Liver (tissue), 8 donors: ENCODE measurements at regions not wholly inside any gene's neighbourhood (a gene's known extent, or its start where the extent isn't known, plus 50 kb on each side); places are given as distances from the start of the nearest gene placed in this dataset.

ENCODE experiments used
- DNase-seq: peaks from one replicate; pipeline ENCODE4 v3.0.0-alpha.2; 2017; ENCODE audit warnings: low spot score
- H3K27ac ChIP-seq, 2 donors: one replicate each; pipeline ENCODE4 v1.7.0; 2013; ENCODE audit warnings: inconsistent platforms in 2 of 2, low read length in 2 of 2, control low read depth in 1 of 2, low read depth in 1 of 2, mild to moderate bottlenecking in 1 of 2
- H3K27me3 ChIP-seq, 4 donors: one replicate each; pipeline versions ENCODE4 v1.6.1 to v1.7.0; 2013; ENCODE audit warnings: low read length in 3 of 4, inconsistent platforms in 1 of 4, mild to moderate bottlenecking in 1 of 4, moderate library complexity in 1 of 4; ENCODE audit not compliant: control insufficient read depth in 4 of 4, insufficient read depth in 4 of 4
- H3K36me3 ChIP-seq, 4 donors: one replicate each; pipeline versions ENCODE4 v1.6.1 to v1.7.0; 2013; ENCODE audit warnings: low read length in 3 of 4, mild to moderate bottlenecking in 3 of 4, low read depth in 1 of 4, moderate library complexity in 1 of 4; ENCODE audit not compliant: control insufficient read depth in 4 of 4, insufficient read depth in 3 of 4
- H3K4me1 ChIP-seq, 4 donors: one replicate each; pipeline versions ENCODE4 v1.6.1 to v1.7.0; 2013; ENCODE audit warnings: low read length in 3 of 4, mild to moderate bottlenecking in 3 of 4, moderate library complexity in 1 of 4; ENCODE audit not compliant: control insufficient read depth in 4 of 4, insufficient read depth in 4 of 4
- H3K4me3 ChIP-seq, 3 donors: one replicate each; pipeline versions ENCODE4 v1.6.1 to v1.7.0; 2013; ENCODE audit warnings: low read length in 3 of 3, control low read depth in 1 of 3, low read depth in 1 of 3, mild to moderate bottlenecking in 1 of 3
- H3K9ac ChIP-seq, 2 donors: one replicate each; pipeline ENCODE4 v1.7.0; 2013; ENCODE audit warnings: low read length in 2 of 2, mild to moderate bottlenecking in 2 of 2, moderate library complexity in 2 of 2, control low read depth in 1 of 2, low read depth in 1 of 2
- H3K9me3 ChIP-seq, 4 donors: one replicate each; pipeline versions ENCODE4 v1.6.1 to v1.7.0; 2013; ENCODE audit warnings: low read length in 3 of 4; ENCODE audit not compliant: control insufficient read depth in 4 of 4
- ATF3 ChIP-seq: IDR thresholded peaks from 2 replicates; pipeline ENCODE4 v1.6.1; 2016; ENCODE audit warnings: antibody characterized with exemption
- CTCF ChIP-seq: fragments of 150-350 bp; IDR thresholded peaks from 2 replicates; pipeline ENCODE4 v1.5.1; 2017; ENCODE audit warnings: improper control_type of control experiment, low read depth, low read length; ENCODE audit not compliant: missing input control
- EGR1 ChIP-seq, 2 donors: IDR thresholded peaks; 2 replicates each; pipeline ENCODE4 v1.6.1; 2016 to 2018; ENCODE audit warnings: antibody characterized with exemption in 2 of 2, low read depth in 2 of 2
- FOXA1 ChIP-seq: IDR thresholded peaks from 2 replicates; pipeline ENCODE4 v1.6.1; 2016; ENCODE audit warnings: antibody characterized with exemption
- FOXA2 ChIP-seq: IDR thresholded peaks from 2 replicates; pipeline ENCODE4 v1.6.1; 2016; ENCODE audit warnings: antibody characterized with exemption
- GABPA ChIP-seq, 2 donors: IDR thresholded peaks in 1 of 2; conservative IDR thresholded peaks in 1 of 2; 2 replicates each; pipeline ENCODE4 v1.6.1; 2016; ENCODE audit warnings: antibody characterized with exemption in 2 of 2, mild to moderate bottlenecking in 1 of 2, moderate library complexity in 1 of 2
- HNF4A ChIP-seq, 2 donors: conservative IDR thresholded peaks; 2 replicates each; pipeline ENCODE4 v1.6.1; 2016; ENCODE audit warnings: antibody characterized with exemption in 2 of 2, mild to moderate bottlenecking in 2 of 2
- HNF4G ChIP-seq: IDR thresholded peaks from 2 replicates; pipeline ENCODE4 v1.6.1; 2016; ENCODE audit warnings: antibody characterized with exemption
- JUND ChIP-seq, 2 donors: IDR thresholded peaks; 2 replicates each; pipeline ENCODE4 v1.6.1; 2016; ENCODE audit warnings: antibody characterized with exemption in 2 of 2
- MAX ChIP-seq: IDR thresholded peaks from 2 replicates; pipeline ENCODE4 v1.6.1; 2016; ENCODE audit warnings: antibody characterized with exemption
- NR2F2 ChIP-seq: IDR thresholded peaks from 2 replicates; pipeline ENCODE4 v1.6.1; 2016; ENCODE audit warnings: antibody characterized with exemption
- RAD21 ChIP-seq, 2 donors: IDR thresholded peaks; 2 replicates each; pipeline ENCODE4 v1.6.1; 2016; ENCODE audit warnings: antibody characterized with exemption in 2 of 2, mild to moderate bottlenecking in 2 of 2
- REST ChIP-seq: IDR thresholded peaks from 2 replicates; pipeline ENCODE4 v1.6.1; 2016; ENCODE audit warnings: antibody characterized with exemption, mild to moderate bottlenecking
- RXRA ChIP-seq, 2 donors: IDR thresholded peaks; 2 replicates each; pipeline ENCODE4 v1.6.1; 2017 to 2018; ENCODE audit warnings: antibody characterized with exemption in 2 of 2, mild to moderate bottlenecking in 1 of 2
- SP1 ChIP-seq: IDR thresholded peaks from 2 replicates; pipeline ENCODE4 v1.6.1; 2018; ENCODE audit warnings: antibody characterized with exemption, mild to moderate bottlenecking
- TAF1 ChIP-seq: conservative IDR thresholded peaks from 2 replicates; pipeline ENCODE4 v1.6.1; 2016; ENCODE audit warnings: antibody characterized with exemption, mild to moderate bottlenecking
- YY1 ChIP-seq: IDR thresholded peaks from 2 replicates; pipeline ENCODE4 v1.6.1; 2016; ENCODE audit warnings: antibody characterized with exemption, mild to moderate bottlenecking
- ZBTB33 ChIP-seq: IDR thresholded peaks from 2 replicates; pipeline ENCODE4 v1.6.1; 2016; ENCODE audit warnings: antibody characterized with exemption
- WGBS: extraction: QIAGEN DNeasy Blood & Tissue Kit; methylation state at CpG from one replicate; pipeline ENCODE4 v1.1.7; 2013; 5-methylcytosine and 5-hydroxymethylcytosine counted together
- donor health status: healthy.
- donor health status: healthy.
- donor health status: healthy.
- donor health status: healthy.
- donor health status: healthy.

- no peak overlapping the region for H3K4me3 ChIP-seq
- no peaks in the 10 kb centered on the region for H3K4me1 ChIP-seq
- TF ChIP-seq ATF3, result no peak
- no peak for TF ChIP-seq ZBTB33
- no peak for TF ChIP-seq NR2F2
- no peak for TF ChIP-seq GABPA (IDR thresholded peaks at IDR 0.05 in 1 of 2, conservative IDR thresholded peaks at IDR 0.05 in 1 of 2)
- no peak for TF ChIP-seq TAF1
- TF ChIP-seq SP1, result no peak
- no peak for TF ChIP-seq FOXA2
- no peak for TF ChIP-seq RXRA (IDR thresholded peaks at IDR 0.05)
- no peak for TF ChIP-seq JUND (IDR thresholded peaks at IDR 0.05)
- TF ChIP-seq FOXA1, result no peak
- TF ChIP-seq CTCF, result no peak
- TF ChIP-seq YY1, result no peak
- TF ChIP-seq RAD21 (IDR thresholded peaks at IDR 0.05), result no peak
- no peak for TF ChIP-seq HNF4A (conservative IDR thresholded peaks at IDR 0.05)
- TF ChIP-seq MAX, result no peak
- TF ChIP-seq EGR1 (IDR thresholded peaks at IDR 0.05; ENCODE audit: low read depth in 2 of 2), result no peak
- TF ChIP-seq REST, result no peak
- TF ChIP-seq HNF4G, result no peak
- no peaks in the 10 kb centered on the region for H3K27me3 ChIP-seq
- DNase-seq, result no peak
- no peak overlapping the region for H3K9ac ChIP-seq
- peaks cover 0 to 3% (median under 1%) of the 10 kb centered on the region in 4 donors for H3K9me3 ChIP-seq
- 80% methylated on average over 3 of the region's 3 CpGs for WGBS
- no peaks in the 10 kb centered on the region for H3K36me3 ChIP-seq
- no peak overlapping the region for H3K27ac ChIP-seq
Observed at GRCh38 chr10:130243015-130243414, 106.8 kb downstream of the GLRX3 start.
